ENCODE measurements at regions not wholly inside any gene's neighbourhood (a gene's known extent, or its start where the extent isn't known, plus 50 kb on each side); places are given as distances from the start of the nearest gene placed in this dataset.

DNA sequence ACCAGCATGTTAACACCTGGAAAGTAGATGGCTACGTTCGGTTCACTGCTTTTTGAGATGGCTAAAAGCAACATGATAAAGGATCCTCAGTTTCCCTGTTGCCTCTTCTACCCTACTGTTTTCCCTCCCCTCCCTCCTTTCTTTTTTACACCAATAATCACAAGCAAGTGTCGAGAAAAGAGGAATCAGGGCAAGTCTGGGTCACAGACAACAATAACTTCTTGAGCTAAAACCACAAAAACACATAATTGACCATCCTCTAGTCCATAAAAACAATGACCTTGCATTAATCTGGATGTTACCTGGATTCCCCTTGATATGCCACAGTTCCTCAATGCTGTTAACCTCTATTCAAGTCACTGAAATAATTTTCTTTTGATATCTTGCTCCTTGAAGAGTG is 736.6 kb upstream of the GCFC2 start:
- DNase-seq, result no peak

DNA sequence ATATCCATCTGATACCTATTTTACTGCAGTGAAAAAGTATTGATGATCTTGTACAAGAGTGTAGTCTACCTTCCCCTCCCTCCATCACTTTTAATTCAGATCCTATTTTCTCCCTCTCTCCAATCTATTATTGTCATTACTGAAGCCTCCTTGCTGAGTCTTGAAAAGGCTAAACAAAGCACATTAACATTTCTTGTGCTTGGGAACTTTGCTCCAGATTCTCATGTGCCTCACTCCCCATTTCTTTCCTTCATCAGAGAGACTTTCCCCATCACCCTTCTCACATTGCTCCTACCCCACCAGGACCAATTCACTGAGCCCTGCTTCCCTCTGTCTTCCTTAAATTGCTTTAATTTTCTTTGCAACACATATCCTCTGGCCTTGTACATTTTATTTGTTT is 736.2 kb upstream of the GCFC2 start:
- no peak for DNase-seq

GRCh38 chr2:76445880-76446279 is 735.2 kb upstream of the GCFC2 start:
- DNase-seq, result no peak

DNA sequence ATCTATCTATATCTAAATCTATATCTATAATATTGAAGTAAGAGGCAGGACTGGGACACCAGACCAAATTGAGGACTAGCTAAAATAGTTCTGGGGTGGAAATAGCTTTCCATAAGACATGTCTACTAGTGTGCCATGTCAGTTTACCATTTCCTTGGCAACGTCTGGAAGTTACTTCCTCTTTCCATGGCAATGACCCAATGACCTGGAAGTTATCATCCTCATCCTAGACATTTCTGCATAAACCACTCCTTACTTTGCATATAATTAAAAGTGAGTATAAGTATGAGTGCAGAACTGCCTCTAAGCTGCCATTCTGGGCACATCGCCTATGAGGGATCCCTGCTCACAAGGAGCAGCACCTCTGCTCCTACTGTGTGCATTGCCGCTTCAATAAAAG is 734.0 kb upstream of the GCFC2 start:
- no peak for DNase-seq

DNA sequence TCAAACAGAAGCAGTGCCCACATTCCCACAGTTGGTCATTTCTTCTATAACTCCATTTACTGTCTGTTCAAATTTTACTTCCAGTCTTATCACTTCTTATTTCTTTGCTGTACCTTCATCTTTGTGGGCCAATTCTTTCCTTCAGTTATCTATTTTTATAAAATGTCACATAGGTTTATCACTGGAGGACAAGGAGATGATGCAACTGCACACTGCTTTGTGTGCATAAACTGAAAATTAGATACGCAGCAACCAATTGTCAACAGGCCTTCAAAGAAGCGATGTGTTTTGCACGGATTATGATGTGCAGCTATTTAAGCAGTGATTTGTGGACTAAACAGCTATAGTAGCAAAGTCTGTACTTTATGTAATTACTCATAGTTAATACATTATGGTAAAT is 726.8 kb upstream of the GCFC2 start:
- no peak for DNase-seq

GRCh38 chr2:76429374-76429773 is 718.7 kb upstream of the GCFC2 start:
- no peak for DNase-seq

GRCh38 chr2:76427452-76427851 is 716.7 kb upstream of the GCFC2 start:
- no peak for DNase-seq

- DNase-seq, result no peak
Measured at GRCh38 chr2:76415821-76416220, 705.1 kb upstream of the GCFC2 start.

- DNase-seq, result no peak
Measured at GRCh38 chr2:76413436-76413835, 702.7 kb upstream of the GCFC2 start.

GRCh38 chr2:76406134-76406855 is 695.6 kb upstream of the GCFC2 start:
- no peak for DNase-seq

GRCh38 chr2:76393356-76393755 is 682.6 kb upstream of the GCFC2 start:
- DNase-seq, result no peak

DNA sequence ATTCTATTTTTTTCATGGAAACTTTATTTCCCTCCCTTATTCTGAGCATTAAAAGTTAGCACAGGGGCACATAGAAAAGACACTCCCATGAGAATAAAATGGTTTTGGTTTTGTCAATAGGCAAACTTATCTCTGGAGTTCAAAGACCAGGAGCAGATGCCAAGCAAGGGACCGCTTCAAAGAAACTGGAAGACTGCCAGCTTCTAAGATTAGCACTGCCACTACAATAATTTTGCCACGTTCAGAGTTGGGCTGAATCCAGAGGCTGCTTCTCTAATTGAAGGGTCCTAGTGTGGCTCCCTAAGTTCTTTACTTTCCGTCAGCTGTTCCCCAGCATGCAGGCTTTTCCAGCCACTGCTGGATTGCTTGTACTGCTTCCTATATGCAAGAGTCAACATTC is 681.0 kb upstream of the GCFC2 start:
- no peak for DNase-seq

GRCh38 chr2:76387294-76387693 is 676.6 kb upstream of the GCFC2 start:
- DNase-seq, result no peak

DNA sequence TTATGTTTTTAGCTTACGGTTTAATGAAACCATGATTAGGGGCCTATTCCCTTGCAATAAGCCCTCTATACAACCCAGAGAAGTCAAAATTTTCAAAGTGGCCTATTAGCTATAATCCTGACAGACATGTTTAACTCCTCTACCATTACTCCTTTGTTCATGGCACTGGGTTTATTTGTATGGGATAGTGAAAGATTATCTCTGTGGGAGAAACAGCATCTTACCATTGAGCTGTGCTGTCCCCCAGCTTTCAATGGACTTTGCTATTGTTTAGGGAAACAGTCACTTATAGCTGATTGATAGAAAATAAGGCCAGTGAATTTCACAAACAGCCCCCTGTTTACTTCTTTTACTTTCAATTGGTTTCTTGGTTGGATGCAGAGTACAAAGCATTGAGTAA is 675.2 kb upstream of the GCFC2 start:
- DNase-seq, result no peak

GRCh38 chr2:76381624-76382023 is 670.9 kb upstream of the GCFC2 start:
- no peak for DNase-seq

- DNase-seq, result no peak
Measured at GRCh38 chr2:76378140-76378539, 667.4 kb upstream of the GCFC2 start.

DNA sequence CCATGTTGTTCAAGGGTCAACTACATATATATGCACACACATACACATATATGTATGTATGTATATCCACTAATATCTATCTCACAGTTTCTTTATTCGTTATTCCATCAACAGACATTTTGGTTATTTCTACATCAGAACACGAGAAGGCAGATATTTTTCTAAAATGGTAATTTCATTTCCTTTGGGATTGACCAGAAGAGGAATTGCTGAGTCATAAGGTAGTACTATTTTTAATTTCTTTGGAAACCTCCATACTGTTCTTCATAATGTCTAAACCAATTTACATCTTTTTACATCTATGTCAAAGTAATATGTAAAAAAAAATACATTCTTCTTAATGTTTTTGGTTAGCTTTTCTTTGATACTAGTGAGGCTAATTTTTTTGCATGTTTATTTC is 630.7 kb upstream of the GCFC2 start:
- no peak for DNase-seq

DNA sequence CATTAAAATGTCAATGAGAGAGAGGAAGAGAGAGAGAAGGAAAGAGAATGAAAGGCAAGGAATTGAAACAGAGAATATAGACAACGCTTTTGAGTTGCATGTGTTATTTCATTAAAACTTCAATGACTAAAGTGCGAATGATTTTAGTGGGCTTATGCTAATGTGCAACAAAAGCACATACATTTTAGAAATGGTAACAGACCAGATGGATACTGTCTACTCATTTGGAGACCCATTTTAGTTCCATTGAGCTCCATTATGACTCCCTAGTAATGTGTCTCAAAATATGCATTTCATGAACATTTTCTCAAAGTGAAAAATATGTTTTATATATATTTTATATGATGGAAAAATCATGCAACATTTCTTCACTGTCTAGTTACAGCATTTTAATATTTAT is 622.2 kb upstream of the GCFC2 start:
- no peak for DNase-seq

DNA sequence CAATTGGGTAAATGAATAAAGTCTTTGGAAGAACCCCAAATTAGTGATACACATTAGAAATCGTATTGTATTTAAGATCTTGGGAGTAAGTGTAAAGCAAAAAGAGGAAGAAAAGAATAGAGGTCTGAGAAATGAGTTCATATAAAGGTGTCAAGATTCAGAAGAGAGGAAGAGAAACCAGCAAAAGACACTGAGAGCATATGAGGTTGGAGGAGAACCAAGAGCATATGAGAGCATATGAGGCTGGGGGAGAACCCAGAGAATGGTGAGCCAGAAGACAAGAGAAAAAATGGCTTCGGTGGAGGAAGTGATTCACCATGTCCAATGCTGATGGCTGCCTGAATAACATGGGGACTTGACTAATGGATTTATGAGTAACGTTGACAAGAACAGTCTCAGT is 620.1 kb upstream of the GCFC2 start:
- DNase-seq, result no peak

DNA sequence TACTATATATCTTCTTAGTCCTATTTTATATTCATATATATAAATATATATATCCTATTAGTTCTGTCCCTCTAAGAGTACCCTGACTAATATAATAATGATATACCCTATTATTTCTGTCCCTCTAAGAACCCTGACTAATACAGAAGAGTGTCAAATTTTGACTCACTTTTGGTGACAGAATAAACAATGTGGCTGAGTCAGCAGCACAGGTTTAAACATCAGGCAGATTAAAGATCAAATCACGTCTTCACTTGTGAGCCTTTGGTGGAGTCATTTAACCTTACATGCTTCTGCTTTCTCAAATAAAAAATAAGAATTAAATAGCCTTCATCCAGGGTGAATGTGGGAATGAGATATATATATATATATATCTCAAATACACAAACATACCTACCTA is 615.9 kb upstream of the GCFC2 start:
- DNase-seq, result no peak

DNA sequence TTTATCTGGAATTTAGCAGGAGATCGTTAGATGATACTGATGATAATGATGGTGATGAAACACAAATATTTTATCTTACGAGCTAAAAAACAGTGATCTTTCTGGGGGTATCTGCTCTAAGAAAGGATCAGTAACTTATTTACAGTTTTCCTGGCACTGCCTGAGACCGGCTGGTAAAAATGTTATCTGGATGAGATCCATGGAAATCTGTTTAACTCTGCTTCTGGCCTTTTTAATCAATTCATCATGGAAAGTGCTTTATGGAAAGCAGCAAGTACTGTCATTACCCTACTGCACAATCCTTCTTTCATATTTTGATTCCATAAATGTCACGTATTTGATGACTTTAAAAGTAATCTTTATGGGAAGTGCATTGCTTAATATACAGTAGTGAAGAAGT is 612.7 kb upstream of the GCFC2 start:
- no peak for DNase-seq

- DNase-seq, result no peak
Measured at GRCh38 chr2:76320716-76321115, 610.0 kb upstream of the GCFC2 start.

- no peak for DNase-seq
Measured at GRCh38 chr2:76318848-76319360, 608.2 kb upstream of the GCFC2 start.

DNA sequence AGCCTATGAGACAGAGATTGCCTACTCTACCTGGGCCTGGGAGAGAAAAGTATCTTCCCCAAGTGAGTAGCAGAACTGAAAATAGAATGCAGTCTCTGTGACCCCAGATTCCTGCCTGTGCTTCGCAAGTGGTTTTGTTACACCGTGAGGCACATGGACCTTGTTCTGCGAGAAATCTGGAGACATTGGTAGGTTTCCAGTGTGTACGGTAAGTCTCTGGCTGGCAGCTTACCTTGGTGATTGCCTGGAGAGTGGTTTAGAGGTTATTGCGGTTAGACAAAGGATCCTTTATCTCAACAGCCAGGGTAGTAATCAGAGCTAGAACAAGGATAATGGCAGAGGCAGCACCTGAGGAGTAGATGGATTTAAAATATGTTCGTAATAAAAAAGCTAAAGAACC is 606.0 kb upstream of the GCFC2 start:
- no peak for DNase-seq

GRCh38 chr2:76314271-76315020 is 603.7 kb upstream of the GCFC2 start:
- DNase-seq, result no peak

Measured in activated CD8-positive, alpha-beta memory T cell treated with anti-CD3 and anti-CD28 coated beads for 24 hours (primary cell).